ENCODE measurements at regions not wholly inside any gene's neighbourhood (a gene's known extent, or its start where the extent isn't known, plus 50 kb on each side); places are given as distances from the start of the nearest gene placed in this dataset.

- no peak for TF ChIP-seq CTCF (IDR thresholded peaks at IDR 0.05)
- no peak for TF ChIP-seq ZFX (IDR thresholded peaks at IDR 0.05; ENCODE audit: borderline replicate concordance)
Measured at GRCh38 chr14:50053935-50054334, 62.4 kb downstream of the VCPKMT start.

Data from 22Rv1 (cell line).